GM23338 (cell line): ENCODE measurements at regions not wholly inside any gene's neighbourhood (a gene's known extent, or its start where the extent isn't known, plus 50 kb on each side); places are given as distances from the start of the nearest gene placed in this dataset.

Experiments used
- ATAC-seq: fragments of 200-7000 bp; cut with Tn5 transposase; 3 replicates; pipeline ENCODE4 v1.9.1; 2020
- DNase-seq: peaks from one replicate; pipeline ENCODE4 v3.0.0-alpha.2; 2015; ENCODE audit warnings: low spot score
- H2AFZ ChIP-seq: fragments of 200-600 bp; sonication (generic); 2 replicates; pipeline ENCODE4 v1.8.0; 2016; ENCODE audit warnings: antibody characterized with exemption, mild to moderate bottlenecking, moderate library complexity
- H3F3A ChIP-seq: fragments of 200-600 bp; sonication (generic); replicated peaks from 2 replicates; pipeline ENCODE4 v1.8.0; 2017; ENCODE audit warnings: antibody characterized with exemption, mixed run types, low read depth
- H3K27ac ChIP-seq: fragments of 200-600 bp; sonication (generic); 2 replicates; pipeline ENCODE4 v1.6.1; 2016; ENCODE audit warnings: low read depth
- H3K27me3 ChIP-seq: fragments of 200-600 bp; sonication (generic); 2 replicates; pipeline ENCODE4 v1.8.0; 2016; ENCODE audit warnings: mild to moderate bottlenecking, mixed run types, moderate library complexity; ENCODE audit not compliant: insufficient read depth
- H3K36me3 ChIP-seq: fragments of 200-600 bp; sonication (generic); 2 replicates; pipeline ENCODE4 v1.8.0; 2016; ENCODE audit warnings: mild to moderate bottlenecking; ENCODE audit not compliant: insufficient read depth
- H3K4me1 ChIP-seq: fragments of 200-600 bp; sonication (generic); 2 replicates; pipeline ENCODE4 v1.8.0; 2016; ENCODE audit warnings: mild to moderate bottlenecking, moderate library complexity; ENCODE audit not compliant: insufficient read depth
- H3K4me2 ChIP-seq: fragments of 200-600 bp; sonication (generic); 2 replicates; pipeline ENCODE4 v1.7.1; 2017; ENCODE audit warnings: mixed run types
- H3K4me3 ChIP-seq: fragments of 200-600 bp; sonication (generic); 2 replicates; pipeline ENCODE4 v1.6.1; 2016; ENCODE audit warnings: mixed run types
- H3K79me2 ChIP-seq: fragments of 200-600 bp; sonication (generic); replicated peaks from 2 replicates; pipeline ENCODE4 v1.8.0; 2017; ENCODE audit warnings: mild to moderate bottlenecking; ENCODE audit not compliant: insufficient read depth
- H3K9me2 ChIP-seq: fragments of 200-600 bp; sonication (generic); 2 replicates; pipeline ENCODE4 v1.8.0; 2017; ENCODE audit not compliant: insufficient read depth
- H4K20me1 ChIP-seq: fragments of 200-600 bp; sonication (generic); replicated peaks from 2 replicates; pipeline ENCODE4 v1.8.0; 2017; ENCODE audit warnings: mild to moderate bottlenecking; ENCODE audit not compliant: insufficient read depth
- H3K27ac Mint-ChIP-seq: 2 replicates; pipeline ENCODE4 v1.8.0; 2020; ENCODE audit warnings: inconsistent platforms, mild to moderate bottlenecking, moderate library complexity, mixed read lengths
- H3K27me3 Mint-ChIP-seq: 3 replicates; pipeline ENCODE4 v1.8.0; 2022; ENCODE audit warnings: low read depth, mild to moderate bottlenecking, moderate library complexity, mixed read lengths, inconsistent platforms; ENCODE audit not compliant: insufficient read depth, poor library complexity
- H3K36me3 Mint-ChIP-seq: 3 replicates; pipeline ENCODE4 v1.8.0; 2021; ENCODE audit warnings: low read depth, mild to moderate bottlenecking, inconsistent platforms, moderate library complexity, mixed read lengths
- H3K4me1 Mint-ChIP-seq: 3 replicates; pipeline ENCODE4 v1.8.0; 2020; ENCODE audit warnings: mild to moderate bottlenecking, inconsistent platforms, mixed read lengths
- H3K4me3 Mint-ChIP-seq: 3 replicates; pipeline ENCODE4 v1.8.0; 2021; ENCODE audit warnings: moderate library complexity, mild to moderate bottlenecking, inconsistent platforms, mixed read lengths
- H3K9me3 Mint-ChIP-seq: 3 replicates; pipeline ENCODE4 v1.8.0; 2020; ENCODE audit warnings: moderate library complexity, mild to moderate bottlenecking, inconsistent platforms, mixed read lengths
- CTCF ChIP-seq, 2 experiments: fragments of 200-600 bp in 1 of 2; sonication (generic) in 1 of 2; conservative IDR thresholded peaks; 2 replicates each; pipeline versions ENCODE4 v1.5.1 to v1.6.1; 2016 to 2017; ENCODE audit warnings: antibody characterized with exemption in 2 of 2, low read depth in 2 of 2, mild to moderate bottlenecking in 2 of 2, moderate library complexity in 1 of 2
- JUNB ChIP-seq: IDR thresholded peaks from one replicate; pipeline ENCODE4 v1.6.1; 2016; ENCODE audit warnings: antibody characterized with exemption; ENCODE audit not compliant: unreplicated experiment
- ZNF462 ChIP-seq: fragments of 250-450 bp; sonication (Bioruptor Pico); IDR thresholded peaks from 2 replicates; pipeline ENCODE4 v1.5.0; 2020; ENCODE audit warnings: mild to moderate bottlenecking, moderate library complexity

DNA sequence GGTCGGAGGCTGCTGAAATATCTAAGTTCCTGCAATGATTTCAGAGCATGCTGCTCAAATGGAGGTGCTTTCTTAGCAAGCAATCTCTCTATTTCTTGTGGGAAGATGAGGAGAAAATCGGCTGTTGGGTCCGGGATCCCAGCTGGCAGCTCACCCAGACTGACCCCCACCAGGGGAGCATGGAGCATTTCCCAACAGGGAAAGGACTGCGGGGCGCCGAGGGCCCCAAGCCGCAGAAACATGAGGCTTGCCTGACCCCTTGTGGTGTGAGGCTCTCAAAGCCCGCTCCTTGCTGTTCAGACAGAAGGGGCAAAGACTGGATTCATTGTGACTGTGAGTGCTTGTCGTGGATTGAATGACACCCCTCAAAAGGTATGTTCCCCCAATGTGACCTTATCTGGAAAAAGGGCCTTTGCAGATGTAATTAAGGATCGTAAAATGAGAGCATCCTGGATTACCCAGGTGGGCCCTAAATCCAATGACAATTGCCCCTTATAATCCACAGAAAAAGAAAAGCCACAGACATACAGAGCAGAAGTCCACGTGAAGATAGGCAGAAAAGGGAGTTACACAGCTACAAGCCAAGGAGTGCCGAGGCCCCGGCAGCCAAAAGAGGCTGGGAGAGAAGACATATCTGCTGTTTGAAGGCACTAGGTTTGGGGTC is 116.3 kb upstream of the VASH1 start:
- H3K9me3 Mint-ChIP-seq = no peaks in the 10 kb centered on the region
- H3K27me3 ChIP-seq = no peaks in the 10 kb centered on the region
- no peak overlapping the region for H3K4me3 ChIP-seq
- H3K4me2 ChIP-seq = 0 out of 2 replicates have a peak overlapping the region, but pooled peaks have one; percentile 59
- peaks cover 10% of the 10 kb centered on the region; the same call in 2 of the 3 replicates for H3K4me1 Mint-ChIP-seq
- no peaks in the 10 kb centered on the region for H3K79me2 ChIP-seq
- no peak overlapping the region for H3K4me3 Mint-ChIP-seq
- ATAC-seq (peak; percentile 92), DNase-seq (peak; percentile 84)
- peak overlapping the region; percentile 91 for H2AFZ ChIP-seq
- H3K27ac ChIP-seq = no peak overlapping the region
- no peaks in the 10 kb centered on the region for H4K20me1 ChIP-seq
- no peaks in the 10 kb centered on the region for H3F3A ChIP-seq
- H3K27me3 Mint-ChIP-seq = peaks cover 9% of the 10 kb centered on the region
- no peak overlapping the region for H3K27ac Mint-ChIP-seq
- H3K36me3 Mint-ChIP-seq = no peaks in the 10 kb centered on the region
- TF ChIP-seq CTCF (conservative IDR thresholded peaks at IDR 0.05; ENCODE audit: low read depth in 2 of 2) (peak; percentile 81 to 98), JUNB (no peak)
- H3K9me2 ChIP-seq = no peaks in the 10 kb centered on the region
- peaks cover 4% of the 10 kb centered on the region; the same call in 1 of the 2 replicates for H3K4me1 ChIP-seq
- H3K36me3 ChIP-seq = no peaks in the 10 kb centered on the region

DNA sequence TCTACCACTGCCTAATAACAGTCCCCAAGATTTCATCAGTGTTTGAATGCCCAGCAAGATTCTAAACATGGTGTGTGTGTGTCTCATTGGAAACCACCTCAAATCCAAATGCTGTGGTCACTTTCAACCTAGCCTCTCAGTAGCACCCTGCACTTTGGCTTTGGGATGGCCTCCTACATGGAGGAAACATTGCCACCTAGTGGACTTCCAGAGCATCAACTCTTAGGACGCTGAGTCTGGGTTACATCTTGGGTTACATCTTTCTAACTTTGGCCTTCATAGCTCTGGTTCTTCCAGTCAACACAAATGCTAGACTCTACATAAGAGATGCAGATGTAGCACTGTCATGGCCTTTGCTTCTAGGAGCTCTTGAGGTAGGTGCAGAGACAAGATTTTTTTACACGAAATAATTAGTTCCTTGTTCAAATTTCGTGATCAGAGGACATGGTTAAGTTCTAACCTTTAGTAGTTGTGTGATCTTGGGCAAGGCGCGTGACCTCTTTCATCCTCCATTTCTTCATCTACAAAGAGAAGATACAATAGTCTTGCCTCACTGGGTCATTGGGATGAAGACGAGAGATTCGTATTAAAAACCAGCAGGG is 113.5 kb upstream of the VASH1 start:
- DNase-seq (peak; percentile 90), ATAC-seq (peak; percentile 72)
- Histone ChIP-seq H3K4me2 (no peak overlapping the region), H3K27ac (no peak overlapping the region), H3F3A (no peaks in the 10 kb centered on the region), H4K20me1 (no peaks in the 10 kb centered on the region), H3K4me3 (no peak overlapping the region), H3K4me1 (peaks cover 4% of the 10 kb centered on the region; the same call in 1 of the 2 replicates), H3K79me2 (no peaks in the 10 kb centered on the region), H3K36me3 (no peaks in the 10 kb centered on the region), H3K9me2 (no peaks in the 10 kb centered on the region), H3K27me3 (no peaks in the 10 kb centered on the region), H2AFZ (no peak overlapping the region)
- Mint-ChIP-seq H3K4me3 (no peak overlapping the region), H3K4me1 (peaks cover 10% of the 10 kb centered on the region; the same call in 2 of the 3 replicates), H3K36me3 (no peaks in the 10 kb centered on the region), H3K27ac (no peak overlapping the region), H3K9me3 (no peaks in the 10 kb centered on the region; the same call in 2 of the 3 replicates), H3K27me3 (peaks cover 6% of the 10 kb centered on the region)
- TF ChIP-seq ZNF462 (CRISPR knock-in tag) = no peak
- peak; percentile 85 to 93 for TF ChIP-seq CTCF (conservative IDR thresholded peaks at IDR 0.05; ENCODE audit: low read depth in 2 of 2)
